B cell (primary cell): ENCODE measurements at regions not wholly inside any gene's neighbourhood (a gene's known extent, or its start where the extent isn't known, plus 50 kb on each side); places are given as distances from the start of the nearest gene placed in this dataset.

ENCODE experiments used
- EZH2 ChIP-seq: IDR thresholded peaks from 2 replicates; pipeline ENCODE4 v1.6.1; 2012; ENCODE audit warnings: borderline replicate concordance, low read depth, mild to moderate bottlenecking, moderate library complexity, low read length; ENCODE audit not compliant: insufficient read depth, poor library complexity, severe bottlenecking
- TF ChIP-seq, protein P1 (sequence below): fragments of 200-600 bp; IDR thresholded peaks from one replicate; pipeline ENCODE4 v1.8.0; 2022; ENCODE audit warnings: antibody characterized with exemption, mild to moderate bottlenecking

DNA sequence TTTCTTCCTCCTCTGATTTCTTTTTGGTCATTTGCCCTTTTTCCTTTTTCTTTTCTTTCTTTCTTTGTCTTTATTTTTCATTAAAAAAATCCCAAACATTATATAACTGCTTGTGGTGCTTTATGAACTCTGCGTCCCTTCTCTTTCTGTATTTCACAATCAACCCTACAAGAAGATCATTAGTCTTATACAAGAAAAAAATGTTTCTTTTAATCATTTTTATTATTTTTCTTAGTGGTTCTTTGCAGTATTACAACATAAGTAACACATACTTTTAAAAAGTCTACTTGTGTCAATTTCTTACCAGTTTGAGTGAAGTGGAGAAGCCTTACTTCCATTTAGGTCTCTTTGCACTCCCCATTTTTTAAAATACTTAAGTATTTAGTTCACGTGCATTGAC lies 212.7 kb upstream of the SMC2 start:
- TF ChIP-seq EZH2 = no peak
- TF ChIP-seq, protein P1, sequence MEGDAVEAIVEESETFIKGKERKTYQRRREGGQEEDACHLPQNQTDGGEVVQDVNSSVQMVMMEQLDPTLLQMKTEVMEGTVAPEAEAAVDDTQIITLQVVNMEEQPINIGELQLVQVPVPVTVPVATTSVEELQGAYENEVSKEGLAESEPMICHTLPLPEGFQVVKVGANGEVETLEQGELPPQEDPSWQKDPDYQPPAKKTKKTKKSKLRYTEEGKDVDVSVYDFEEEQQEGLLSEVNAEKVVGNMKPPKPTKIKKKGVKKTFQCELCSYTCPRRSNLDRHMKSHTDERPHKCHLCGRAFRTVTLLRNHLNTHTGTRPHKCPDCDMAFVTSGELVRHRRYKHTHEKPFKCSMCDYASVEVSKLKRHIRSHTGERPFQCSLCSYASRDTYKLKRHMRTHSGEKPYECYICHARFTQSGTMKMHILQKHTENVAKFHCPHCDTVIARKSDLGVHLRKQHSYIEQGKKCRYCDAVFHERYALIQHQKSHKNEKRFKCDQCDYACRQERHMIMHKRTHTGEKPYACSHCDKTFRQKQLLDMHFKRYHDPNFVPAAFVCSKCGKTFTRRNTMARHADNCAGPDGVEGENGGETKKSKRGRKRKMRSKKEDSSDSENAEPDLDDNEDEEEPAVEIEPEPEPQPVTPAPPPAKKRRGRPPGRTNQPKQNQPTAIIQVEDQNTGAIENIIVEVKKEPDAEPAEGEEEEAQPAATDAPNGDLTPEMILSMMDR = no peak
